GM13976 (cell line): ENCODE measurements at regions not wholly inside any gene's neighbourhood (a gene's known extent, or its start where the extent isn't known, plus 50 kb on each side); places are given as distances from the start of the nearest gene placed in this dataset.

ENCODE experiments used
- DNase-seq: peaks from one replicate; pipeline ENCODE4 v3.0.0; 2012; ENCODE audit warnings: low spot score
- CTCF ChIP-seq: IDR thresholded peaks from 2 replicates; pipeline ENCODE4 v1.5.1; 2012; ENCODE audit warnings: borderline replicate concordance, mild to moderate bottlenecking; ENCODE audit not compliant: insufficient read depth; ENCODE audit errors: extremely low read depth, missing control alignments, control extremely low read depth
- in situ Hi-C: fragments of 300-500 bp; cut with MboI; formaldehyde crosslinking; loops from one replicate; pipeline ENCODE4 v1.12.0; 2022; ENCODE audit warnings: low sequenced_read_pairs, mixed read lengths, inconsistent platforms; ENCODE audit not compliant: unreplicated experiment

GRCh38 chr2:8517850-8518498 is 163.9 kb upstream of the ID2 start:
- in situ Hi-C loops, result no loop called here
- no peak for TF ChIP-seq CTCF
- no peak for DNase-seq

GRCh38 chr2:8518979-8519668 is 162.7 kb upstream of the ID2 start:
- no peak for TF ChIP-seq CTCF
- DNase-seq, result no peak
- in situ Hi-C loops, result no loop called here

- DNase-seq, result no peak
- in situ Hi-C loops, result loop anchor here (10.0 kb wide), 1 partner anchor 164 kb away; the partner anchor contains the start of gene ID2
- no peak for TF ChIP-seq CTCF
These were observed 161.0 kb upstream of the ID2 start for GRCh38 chr2:8520791-8521344.

- no peak for DNase-seq
- in situ Hi-C loops, result loop anchor here (10.0 kb wide), 1 partner anchor 162 kb away; the partner anchor contains the start of gene ID2
- TF ChIP-seq CTCF, result no peak
These were observed 159.2 kb upstream of the ID2 start for GRCh38 chr2:8522687-8523086.

- DNase-seq, result no peak
- no peak for TF ChIP-seq CTCF
- in situ Hi-C loops, result loop anchor here (10.0 kb wide), 1 partner anchor 160 kb away; the partner anchor contains the start of gene ID2
These were observed 157.5 kb upstream of the ID2 start for GRCh38 chr2:8524388-8524787.

GRCh38 chr2:8524823-8525222 is 157.0 kb upstream of the ID2 start:
- in situ Hi-C loops, result loop anchor here (10.0 kb wide), 1 partner anchor 160 kb away; the partner anchor contains the start of gene ID2
- TF ChIP-seq CTCF, result no peak
- no peak for DNase-seq
